ENCODE measurements at regions not wholly inside any gene's neighbourhood (a gene's known extent, or its start where the extent isn't known, plus 50 kb on each side); places are given as distances from the start of the nearest gene placed in this dataset.

GRCh38 chr3:35417080-35417479 lies 222.2 kb upstream of the ARPP21 start:
- no peaks in the 10 kb centered on the region for H3K27me3 ChIP-seq (ENCODE audit: insufficient read depth, poor library complexity, severe bottlenecking)
- H3K4me3 ChIP-seq (replicated peaks; ENCODE audit: insufficient read depth, low read length), result no peak overlapping the region
- H3K27ac ChIP-seq (replicated peaks), result no peak overlapping the region
- TF ChIP-seq REST (IDR thresholded peaks at IDR 0.05; ENCODE audit: insufficient replicate concordance, low read depth), result no peak
- TF ChIP-seq GABPA (IDR thresholded peaks at IDR 0.05; ENCODE audit: low read depth), result no peak
- no peak for TF ChIP-seq POLR2AphosphoS5 (IDR thresholded peaks at IDR 0.05; ENCODE audit: low read depth)
- no peak for TF ChIP-seq SPI1 (IDR thresholded peaks at IDR 0.05; ENCODE audit: borderline replicate concordance, low read depth)
- DNase-seq (ENCODE audit: low read depth in 1 of 2, low spot score in 1 of 2), result no peak

- no peak for TF ChIP-seq GABPA (IDR thresholded peaks at IDR 0.05; ENCODE audit: low read depth)
- no peak for TF ChIP-seq CTCF (IDR thresholded peaks at IDR 0.05; ENCODE audit: insufficient read depth, low read length)
- no peak for TF ChIP-seq POLR2AphosphoS5 (IDR thresholded peaks at IDR 0.05; ENCODE audit: low read depth)
- TF ChIP-seq REST (IDR thresholded peaks at IDR 0.05; ENCODE audit: insufficient replicate concordance, low read depth), result no peak
- TF ChIP-seq SPI1 (IDR thresholded peaks at IDR 0.05; ENCODE audit: borderline replicate concordance, low read depth), result no peak
- Histone ChIP-seq H3K27ac (replicated peaks) (no peak overlapping the region), H3K4me3 (replicated peaks; ENCODE audit: insufficient read depth, low read length) (no peak overlapping the region), H3K27me3 (ENCODE audit: insufficient read depth, poor library complexity, severe bottlenecking) (no peaks in the 10 kb centered on the region)
- DNase-seq (ENCODE audit: low read depth in 1 of 2, low spot score in 1 of 2), result no peak
Observed at GRCh38 chr3:35422101-35422500, 217.2 kb upstream of the ARPP21 start.

GRCh38 chr3:35422836-35423601 lies 216.3 kb upstream of the ARPP21 start:
- TF ChIP-seq SPI1 (IDR thresholded peaks at IDR 0.05; ENCODE audit: borderline replicate concordance, low read depth) (no peak), CTCF (IDR thresholded peaks at IDR 0.05; ENCODE audit: insufficient read depth, low read length) (no peak), GABPA (IDR thresholded peaks at IDR 0.05; ENCODE audit: low read depth) (no peak), POLR2AphosphoS5 (IDR thresholded peaks at IDR 0.05; ENCODE audit: low read depth) (no peak), REST (IDR thresholded peaks at IDR 0.05; ENCODE audit: insufficient replicate concordance, low read depth) (no peak)
- Histone ChIP-seq H3K27me3 (ENCODE audit: insufficient read depth, poor library complexity, severe bottlenecking) (no peaks in the 10 kb centered on the region), H3K27ac (replicated peaks) (peak overlapping the region; percentile 19), H3K4me3 (replicated peaks; ENCODE audit: insufficient read depth, low read length) (no peak overlapping the region)
- peak in 1 of 2 experiments; percentile 2 for DNase-seq (ENCODE audit: low read depth in 1 of 2, low spot score in 1 of 2)

All from HL-60 (cell line).